HG02759 (cell line): ENCODE measurements at regions not wholly inside any gene's neighbourhood (a gene's known extent, or its start where the extent isn't known, plus 50 kb on each side); places are given as distances from the start of the nearest gene placed in this dataset.
A peak's percentile ranks its signal among the peaks of the same experiment; 100 is the strongest.

Experiments
- ATAC-seq: cut with Tn5 transposase; IDR thresholded peaks from one replicate; pipeline ENCODE4 v1.9.1; 2021; ENCODE audit warnings: mild to moderate bottlenecking, moderate library complexity; ENCODE audit not compliant: unreplicated experiment

- ATAC-seq = no peak
These were observed 189.9 kb upstream of the NWD2 start for GRCh38 chr4:37054531-37055077.

- no peak for ATAC-seq
These were observed 185.7 kb upstream of the NWD2 start for GRCh38 chr4:37058826-37059225.

GRCh38 chr4:37066159-37066558 lies 178.4 kb upstream of the NWD2 start:
- ATAC-seq = no peak

GRCh38 chr4:37068580-37068979 lies 176.0 kb upstream of the NWD2 start:
- ATAC-seq = no peak

GRCh38 chr4:37070041-37070440 lies 174.5 kb upstream of the NWD2 start:
- ATAC-seq = no peak

- no peak for ATAC-seq
These were observed 173.0 kb upstream of the NWD2 start for GRCh38 chr4:37071576-37071975.

- no peak for ATAC-seq
These were observed 171.2 kb upstream of the NWD2 start for GRCh38 chr4:37073226-37073840.

GRCh38 chr4:37082912-37083311 lies 161.6 kb upstream of the NWD2 start:
- ATAC-seq = no peak

GRCh38 chr4:37095925-37096324 lies 148.6 kb upstream of the NWD2 start:
- ATAC-seq = no peak

- ATAC-seq = no peak
These were observed 143.4 kb upstream of the NWD2 start for GRCh38 chr4:37101182-37101581.

- ATAC-seq = no peak
These were observed 142.9 kb upstream of the NWD2 start for GRCh38 chr4:37101686-37102085.

- no peak for ATAC-seq
These were observed 134.8 kb upstream of the NWD2 start for GRCh38 chr4:37109756-37110155.

- ATAC-seq = no peak
These were observed 119.7 kb upstream of the NWD2 start for GRCh38 chr4:37124800-37125199.

GRCh38 chr4:37126051-37126450 lies 118.5 kb upstream of the NWD2 start:
- ATAC-seq = no peak

- no peak for ATAC-seq
These were observed 114.1 kb upstream of the NWD2 start for GRCh38 chr4:37130465-37130864.

- no peak for ATAC-seq
These were observed 112.1 kb upstream of the NWD2 start for GRCh38 chr4:37132351-37132974.

GRCh38 chr4:37132975-37133360 lies 111.6 kb upstream of the NWD2 start:
- no peak for ATAC-seq

- ATAC-seq = peak; percentile 83
These were observed 106.4 kb upstream of the NWD2 start for GRCh38 chr4:37138019-37138653.

- ATAC-seq = peak; percentile 34
These were observed 105.8 kb upstream of the NWD2 start for GRCh38 chr4:37138789-37139188.

- no peak for ATAC-seq
These were observed 104.6 kb upstream of the NWD2 start for GRCh38 chr4:37139987-37140386.

- no peak for ATAC-seq
These were observed 98.3 kb upstream of the NWD2 start for GRCh38 chr4:37146260-37146659.

GRCh38 chr4:37157476-37158167 lies 86.9 kb upstream of the NWD2 start:
- no peak for ATAC-seq
